ENCODE measurements at regions not wholly inside any gene's neighbourhood (a gene's known extent, or its start where the extent isn't known, plus 50 kb on each side); places are given as distances from the start of the nearest gene placed in this dataset.

DNA sequence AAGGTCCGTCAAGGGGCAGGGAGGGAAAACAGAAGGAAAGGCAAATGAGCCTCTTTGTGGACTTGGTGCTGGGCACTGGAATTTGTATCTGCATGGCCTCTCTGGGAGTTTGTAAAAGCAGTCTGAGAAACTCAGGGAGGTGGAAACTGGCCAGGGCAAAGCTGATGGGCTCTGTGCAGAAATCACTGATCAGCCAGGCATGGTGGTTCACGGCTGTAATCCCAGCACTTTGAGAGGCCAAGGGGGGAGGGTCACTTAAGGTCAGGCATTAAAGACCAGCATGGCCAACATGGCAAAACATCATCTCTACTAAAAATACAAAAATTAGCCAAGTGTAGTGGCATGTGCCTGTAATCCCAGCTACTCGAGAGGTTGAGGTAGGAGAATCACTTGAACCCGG lies 369.9 kb upstream of the ZNF507 start:
- Mint-ChIP-seq H3K36me3 (ENCODE audit: low read depth) (peaks cover 6% of the 10 kb centered on the region; the same call in 1 of the 2 replicates), H3K9me3 (peaks cover 71% of the 10 kb centered on the region), H3K4me1 (ENCODE audit: low read depth) (no peaks in the 10 kb centered on the region), H3K27me3 (ENCODE audit: insufficient read depth) (no peaks in the 10 kb centered on the region; the same call in 1 of the 2 replicates), H3K27ac (no peak overlapping the region), H3K4me3 (no peak overlapping the region)
- DNase-seq: no peak
- TF ChIP-seq, protein P1, sequence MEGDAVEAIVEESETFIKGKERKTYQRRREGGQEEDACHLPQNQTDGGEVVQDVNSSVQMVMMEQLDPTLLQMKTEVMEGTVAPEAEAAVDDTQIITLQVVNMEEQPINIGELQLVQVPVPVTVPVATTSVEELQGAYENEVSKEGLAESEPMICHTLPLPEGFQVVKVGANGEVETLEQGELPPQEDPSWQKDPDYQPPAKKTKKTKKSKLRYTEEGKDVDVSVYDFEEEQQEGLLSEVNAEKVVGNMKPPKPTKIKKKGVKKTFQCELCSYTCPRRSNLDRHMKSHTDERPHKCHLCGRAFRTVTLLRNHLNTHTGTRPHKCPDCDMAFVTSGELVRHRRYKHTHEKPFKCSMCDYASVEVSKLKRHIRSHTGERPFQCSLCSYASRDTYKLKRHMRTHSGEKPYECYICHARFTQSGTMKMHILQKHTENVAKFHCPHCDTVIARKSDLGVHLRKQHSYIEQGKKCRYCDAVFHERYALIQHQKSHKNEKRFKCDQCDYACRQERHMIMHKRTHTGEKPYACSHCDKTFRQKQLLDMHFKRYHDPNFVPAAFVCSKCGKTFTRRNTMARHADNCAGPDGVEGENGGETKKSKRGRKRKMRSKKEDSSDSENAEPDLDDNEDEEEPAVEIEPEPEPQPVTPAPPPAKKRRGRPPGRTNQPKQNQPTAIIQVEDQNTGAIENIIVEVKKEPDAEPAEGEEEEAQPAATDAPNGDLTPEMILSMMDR (IDR thresholded peaks at IDR 0.05): no peak

DNA sequence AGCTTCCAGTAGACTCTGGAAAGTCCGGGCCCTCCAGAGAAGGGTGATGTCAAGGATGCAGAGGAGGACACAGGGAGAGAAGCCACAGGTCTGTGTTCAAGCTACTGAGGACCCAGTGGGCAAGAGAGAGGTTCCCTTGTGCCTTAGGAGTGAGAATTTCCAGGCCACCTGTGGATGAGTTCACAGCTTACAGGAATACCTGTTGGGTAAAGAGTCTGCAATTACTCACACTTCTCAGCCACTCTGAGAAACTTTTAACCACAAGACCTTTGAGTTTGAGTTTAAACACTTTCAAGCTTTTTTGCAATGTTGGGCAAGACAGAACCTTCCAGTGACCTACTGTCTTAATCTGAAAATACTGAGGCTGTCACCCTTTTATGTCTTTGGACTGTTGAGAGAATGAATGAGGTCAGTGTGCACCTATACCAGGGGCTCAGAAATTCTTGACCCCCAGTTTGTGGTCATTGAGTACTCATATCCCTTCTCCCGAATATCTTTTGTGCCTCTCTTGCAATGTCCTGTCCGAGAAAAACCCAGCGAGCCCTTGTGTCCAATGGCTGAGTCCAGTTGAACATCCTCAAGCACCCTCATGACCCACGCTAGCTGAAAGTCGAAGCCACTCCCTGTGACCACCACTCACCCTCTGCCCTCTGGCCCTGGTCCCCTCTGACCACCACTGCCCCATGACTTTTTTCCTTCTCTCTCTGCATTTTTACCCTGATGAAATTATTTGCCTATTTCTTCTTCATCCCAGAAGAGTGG lies 368.5 kb upstream of the ZNF507 start:
- Mint-ChIP-seq H3K27ac (no peak overlapping the region), H3K9me3 (peaks cover 75% of the 10 kb centered on the region), H3K36me3 (ENCODE audit: low read depth) (peaks cover 6% of the 10 kb centered on the region; the same call in 1 of the 2 replicates), H3K4me3 (no peak overlapping the region), H3K27me3 (ENCODE audit: insufficient read depth) (no peaks in the 10 kb centered on the region; the same call in 1 of the 2 replicates), H3K4me1 (ENCODE audit: low read depth) (no peaks in the 10 kb centered on the region)
- TF ChIP-seq, protein P1 (IDR thresholded peaks at IDR 0.05): no peak
- no peak for DNase-seq

DNA sequence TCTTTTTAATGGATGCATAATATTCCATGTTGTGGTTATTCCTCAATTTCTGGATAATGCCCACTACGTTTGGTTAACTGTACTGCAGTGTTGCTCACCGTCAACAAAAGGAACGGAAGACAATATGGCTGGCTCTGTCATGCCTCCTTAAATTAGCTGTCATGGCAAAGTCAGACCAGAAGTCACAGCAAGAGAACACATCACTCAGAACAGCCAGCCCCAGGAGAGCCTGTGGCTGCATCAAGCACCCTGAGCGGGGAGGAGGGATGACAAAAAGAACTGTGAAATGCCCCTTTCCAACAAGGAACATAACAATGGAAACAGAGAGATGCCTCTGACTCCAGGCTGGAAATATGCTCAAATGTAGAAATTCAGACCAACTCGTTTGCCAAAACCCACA lies 366.0 kb upstream of the ZNF507 start:
- no peaks in the 10 kb centered on the region for H3K27me3 Mint-ChIP-seq (ENCODE audit: insufficient read depth)
- no peak overlapping the region for H3K27ac Mint-ChIP-seq
- DNase-seq: no peak
- no peaks in the 10 kb centered on the region for H3K4me1 Mint-ChIP-seq (ENCODE audit: low read depth)
- TF ChIP-seq, protein P1 (IDR thresholded peaks at IDR 0.05): no peak
- peaks cover 6% of the 10 kb centered on the region; the same call in 1 of the 2 replicates for H3K36me3 Mint-ChIP-seq (ENCODE audit: low read depth)
- peaks cover 76% of the 10 kb centered on the region for H3K9me3 Mint-ChIP-seq
- no peak overlapping the region for H3K4me3 Mint-ChIP-seq

DNA sequence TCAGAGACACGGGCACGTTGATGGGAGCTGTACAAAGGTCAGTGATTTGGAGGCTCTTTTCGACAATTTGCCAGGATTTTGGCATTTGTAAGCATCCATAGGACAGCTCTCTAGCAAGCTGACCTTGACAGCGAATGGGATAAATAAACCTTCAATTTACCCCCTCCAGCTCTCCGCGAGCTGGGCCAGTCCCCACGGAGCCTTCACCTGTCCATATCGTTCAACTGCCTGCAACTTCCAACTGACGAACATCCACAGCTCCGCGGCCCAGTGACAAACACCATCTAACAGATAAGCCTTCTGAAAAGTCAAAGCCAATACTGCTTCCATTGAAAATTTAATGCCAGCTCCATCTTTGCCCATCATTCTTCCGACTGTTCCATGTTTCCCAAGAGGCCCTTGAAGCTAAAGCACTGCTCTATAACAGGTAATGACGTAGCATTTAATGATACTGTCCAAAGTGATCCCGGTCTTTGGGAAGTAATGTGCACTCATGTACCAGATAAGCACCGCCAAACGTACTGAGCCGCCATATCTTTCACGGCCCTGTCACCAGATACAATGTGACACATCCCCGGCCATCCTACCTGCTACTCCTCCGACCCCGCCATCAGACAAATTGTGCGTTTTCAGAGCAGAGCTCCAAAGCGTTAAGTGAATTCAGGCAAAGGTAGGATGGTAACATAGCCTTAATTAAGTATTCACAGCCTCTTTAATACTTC lies 365.3 kb upstream of the ZNF507 start:
- Mint-ChIP-seq H3K27me3 (ENCODE audit: insufficient read depth) (no peaks in the 10 kb centered on the region), H3K27ac (no peak overlapping the region), H3K9me3 (peaks cover 76% of the 10 kb centered on the region), H3K4me3 (no peak overlapping the region), H3K36me3 (ENCODE audit: low read depth) (peaks cover 3% of the 10 kb centered on the region; the same call in 1 of the 2 replicates), H3K4me1 (ENCODE audit: low read depth) (no peaks in the 10 kb centered on the region)
- no peak for DNase-seq
- TF ChIP-seq, protein P1 (IDR thresholded peaks at IDR 0.05): no peak

DNA sequence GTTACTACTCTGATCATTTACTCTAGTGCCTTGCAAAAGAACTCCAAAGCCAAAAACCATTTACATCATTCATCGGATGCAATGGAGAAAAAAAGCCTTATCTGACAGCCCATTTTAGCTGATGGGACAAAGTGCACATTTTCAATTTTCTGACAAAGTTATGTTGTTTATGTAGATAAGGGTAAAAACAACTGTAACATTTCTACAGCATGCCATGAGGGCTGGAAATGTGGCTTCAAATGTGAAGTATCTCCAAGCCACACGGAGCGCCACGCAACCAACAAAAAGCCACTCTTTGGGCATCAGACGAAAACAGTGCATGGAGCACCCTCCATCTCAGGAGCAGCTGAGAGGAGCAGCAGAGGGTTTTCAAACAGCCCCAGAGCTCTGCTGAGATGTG lies 364.6 kb upstream of the ZNF507 start:
- no peak overlapping the region for H3K27ac Mint-ChIP-seq
- TF ChIP-seq, protein P1 (IDR thresholded peaks at IDR 0.05): no peak
- DNase-seq: no peak
- no peaks in the 10 kb centered on the region for H3K4me1 Mint-ChIP-seq (ENCODE audit: low read depth)
- H3K27me3 Mint-ChIP-seq (ENCODE audit: insufficient read depth): no peaks in the 10 kb centered on the region
- no peaks in the 10 kb centered on the region; the same call in 1 of the 2 replicates for H3K36me3 Mint-ChIP-seq (ENCODE audit: low read depth)
- H3K4me3 Mint-ChIP-seq: no peak overlapping the region
- H3K9me3 Mint-ChIP-seq: peaks cover 75% of the 10 kb centered on the region

Data from HFFc6 (cell line).